ENCODE measurements at regions not wholly inside any gene's neighbourhood (a gene's known extent, or its start where the extent isn't known, plus 50 kb on each side); places are given as distances from the start of the nearest gene placed in this dataset.

GRCh38 chrX:25069209-25069608 lies 53.4 kb upstream of the ARX start:
- TF ChIP-seq, protein P1, sequence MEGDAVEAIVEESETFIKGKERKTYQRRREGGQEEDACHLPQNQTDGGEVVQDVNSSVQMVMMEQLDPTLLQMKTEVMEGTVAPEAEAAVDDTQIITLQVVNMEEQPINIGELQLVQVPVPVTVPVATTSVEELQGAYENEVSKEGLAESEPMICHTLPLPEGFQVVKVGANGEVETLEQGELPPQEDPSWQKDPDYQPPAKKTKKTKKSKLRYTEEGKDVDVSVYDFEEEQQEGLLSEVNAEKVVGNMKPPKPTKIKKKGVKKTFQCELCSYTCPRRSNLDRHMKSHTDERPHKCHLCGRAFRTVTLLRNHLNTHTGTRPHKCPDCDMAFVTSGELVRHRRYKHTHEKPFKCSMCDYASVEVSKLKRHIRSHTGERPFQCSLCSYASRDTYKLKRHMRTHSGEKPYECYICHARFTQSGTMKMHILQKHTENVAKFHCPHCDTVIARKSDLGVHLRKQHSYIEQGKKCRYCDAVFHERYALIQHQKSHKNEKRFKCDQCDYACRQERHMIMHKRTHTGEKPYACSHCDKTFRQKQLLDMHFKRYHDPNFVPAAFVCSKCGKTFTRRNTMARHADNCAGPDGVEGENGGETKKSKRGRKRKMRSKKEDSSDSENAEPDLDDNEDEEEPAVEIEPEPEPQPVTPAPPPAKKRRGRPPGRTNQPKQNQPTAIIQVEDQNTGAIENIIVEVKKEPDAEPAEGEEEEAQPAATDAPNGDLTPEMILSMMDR (IDR thresholded peaks at IDR 0.05), result no peak
- no peak for TF ChIP-seq POLR2A (IDR thresholded peaks at IDR 0.05)
